NB4 (cell line): ENCODE measurements at regions not wholly inside any gene's neighbourhood (a gene's known extent, or its start where the extent isn't known, plus 50 kb on each side); places are given as distances from the start of the nearest gene placed in this dataset.

ENCODE experiments used
- DNase-seq: peaks from one replicate; pipeline ENCODE4 v3.0.0; 2010; ENCODE audit warnings: low read depth
- H3K4me3 ChIP-seq: one replicate; pipeline ENCODE4 v1.5.1; 2011; ENCODE audit warnings: mild to moderate bottlenecking, low read depth, low read length, moderate library complexity
- MYC ChIP-seq: IDR thresholded peaks from 2 replicates; pipeline ENCODE4 v1.6.1; 2011; ENCODE audit warnings: low read depth, low read length
- POLR2A ChIP-seq: IDR thresholded peaks from 2 replicates; pipeline ENCODE4 v1.6.1; 2011; ENCODE audit warnings: mild to moderate bottlenecking; ENCODE audit not compliant: insufficient read length; ENCODE audit errors: extremely low read depth
- TF ChIP-seq, protein P1 (sequence below): IDR thresholded peaks from one replicate; pipeline ENCODE4 v1.5.1; 2012; ENCODE audit warnings: low read depth, low read length
- TF ChIP-seq, protein P2 (sequence below): IDR thresholded peaks from 2 replicates; pipeline ENCODE4 v1.6.1; 2011; ENCODE audit warnings: low read depth, low read length

DNA sequence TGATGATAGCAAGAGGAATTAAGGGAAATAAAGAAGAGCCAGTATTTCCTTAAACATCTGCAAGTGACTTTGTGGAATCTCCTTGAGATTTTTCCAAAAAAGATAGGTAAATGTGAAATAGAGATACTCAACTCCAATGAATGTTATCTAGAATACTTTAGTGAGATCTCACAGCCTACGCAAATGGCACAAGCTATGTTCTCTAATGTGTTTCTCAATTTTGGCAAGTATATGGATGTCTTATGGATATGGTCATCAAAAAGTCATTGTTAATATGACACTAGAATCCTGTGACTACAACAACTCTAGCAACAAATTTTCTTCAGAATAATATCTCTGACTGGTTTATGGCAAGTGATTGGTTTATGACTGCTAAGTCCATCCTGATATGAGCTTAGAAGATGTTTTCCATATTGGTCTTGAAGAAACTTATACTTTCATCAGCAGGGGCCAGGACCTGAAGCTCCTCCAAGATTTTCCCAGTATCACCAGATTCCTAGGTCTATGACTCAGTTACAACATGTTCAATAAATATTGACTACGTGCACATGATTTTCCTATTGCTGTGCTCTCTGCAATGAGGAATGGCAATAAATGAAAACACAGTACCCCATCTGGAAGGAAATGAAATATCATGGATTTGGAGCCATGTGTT, 170.9 kb upstream of the THBS1 start:
- DNase-seq: no peak
- TF ChIP-seq MYC: no peak
- TF ChIP-seq, protein P1, sequence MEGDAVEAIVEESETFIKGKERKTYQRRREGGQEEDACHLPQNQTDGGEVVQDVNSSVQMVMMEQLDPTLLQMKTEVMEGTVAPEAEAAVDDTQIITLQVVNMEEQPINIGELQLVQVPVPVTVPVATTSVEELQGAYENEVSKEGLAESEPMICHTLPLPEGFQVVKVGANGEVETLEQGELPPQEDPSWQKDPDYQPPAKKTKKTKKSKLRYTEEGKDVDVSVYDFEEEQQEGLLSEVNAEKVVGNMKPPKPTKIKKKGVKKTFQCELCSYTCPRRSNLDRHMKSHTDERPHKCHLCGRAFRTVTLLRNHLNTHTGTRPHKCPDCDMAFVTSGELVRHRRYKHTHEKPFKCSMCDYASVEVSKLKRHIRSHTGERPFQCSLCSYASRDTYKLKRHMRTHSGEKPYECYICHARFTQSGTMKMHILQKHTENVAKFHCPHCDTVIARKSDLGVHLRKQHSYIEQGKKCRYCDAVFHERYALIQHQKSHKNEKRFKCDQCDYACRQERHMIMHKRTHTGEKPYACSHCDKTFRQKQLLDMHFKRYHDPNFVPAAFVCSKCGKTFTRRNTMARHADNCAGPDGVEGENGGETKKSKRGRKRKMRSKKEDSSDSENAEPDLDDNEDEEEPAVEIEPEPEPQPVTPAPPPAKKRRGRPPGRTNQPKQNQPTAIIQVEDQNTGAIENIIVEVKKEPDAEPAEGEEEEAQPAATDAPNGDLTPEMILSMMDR: no peak
- TF ChIP-seq, protein P2, sequence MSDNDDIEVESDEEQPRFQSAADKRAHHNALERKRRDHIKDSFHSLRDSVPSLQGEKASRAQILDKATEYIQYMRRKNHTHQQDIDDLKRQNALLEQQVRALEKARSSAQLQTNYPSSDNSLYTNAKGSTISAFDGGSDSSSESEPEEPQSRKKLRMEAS: no peak
- TF ChIP-seq POLR2A: no peak
- H3K4me3 ChIP-seq: no peak overlapping the region

DNA sequence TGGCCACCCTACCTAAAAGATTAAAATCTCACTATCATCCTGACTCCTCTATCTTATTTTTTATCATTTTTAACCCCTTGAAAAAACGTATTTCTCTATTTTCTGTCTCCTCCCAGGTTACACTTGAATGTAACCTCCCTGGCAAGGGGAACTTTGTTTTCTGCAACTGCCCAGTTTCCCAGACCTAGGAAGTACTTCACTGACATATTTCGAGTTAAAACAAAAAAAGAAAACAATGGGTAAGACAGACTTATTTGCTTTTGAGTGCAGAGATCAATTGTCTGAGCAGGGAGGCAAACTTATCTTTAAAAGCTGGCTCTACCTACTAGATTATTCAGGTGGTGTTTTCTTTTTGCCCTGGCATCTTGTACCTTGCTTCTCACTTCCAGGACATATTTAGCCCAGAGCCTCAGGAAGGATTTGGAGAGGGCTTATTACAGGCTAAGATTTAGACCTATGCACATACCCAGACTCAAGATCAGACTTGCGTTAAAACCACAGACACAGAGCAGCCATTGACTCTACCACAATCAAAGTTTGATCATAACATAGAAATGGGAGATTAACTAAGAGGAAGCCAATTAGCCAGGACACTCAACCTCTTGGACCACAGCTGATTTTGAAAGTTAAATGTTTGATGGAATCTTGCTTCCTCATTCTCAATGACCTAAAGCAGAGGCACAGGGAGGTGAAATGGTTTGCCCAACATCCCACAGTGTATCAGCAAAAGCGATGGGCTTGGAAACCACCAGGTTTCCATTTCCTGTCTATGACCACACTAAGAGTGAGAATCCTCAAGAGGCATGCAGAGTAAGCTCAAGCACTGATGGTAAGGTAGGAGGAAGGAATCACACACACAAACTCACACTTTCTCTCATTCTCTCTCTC, 169.5 kb upstream of the THBS1 start:
- no peak overlapping the region for H3K4me3 ChIP-seq
- TF ChIP-seq, protein P2: peak; percentile 43; the same call in 1 of the 2 replicates
- TF ChIP-seq POLR2A (no peak), MYC (peak; percentile 70)
- TF ChIP-seq, protein P1: no peak
- peak; percentile 89 for DNase-seq

DNA sequence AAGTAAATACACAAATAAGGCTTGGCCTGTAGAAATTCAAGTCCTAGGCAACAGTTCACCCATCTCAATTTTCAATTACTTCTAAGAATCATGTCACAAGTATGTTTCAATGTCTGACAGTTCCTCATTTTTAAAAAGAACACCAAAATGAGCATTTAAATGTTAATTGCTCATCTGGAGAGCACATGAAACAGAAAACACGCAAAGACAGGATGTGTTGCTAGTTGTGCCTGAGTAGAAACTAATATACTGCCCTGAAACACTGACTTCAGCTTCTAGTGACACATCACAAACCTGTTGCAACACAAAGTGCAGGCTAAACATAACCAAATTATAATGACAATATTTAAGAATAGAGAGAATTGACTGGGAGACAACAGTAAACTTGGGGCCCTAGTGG, 167.3 kb upstream of the THBS1 start:
- TF ChIP-seq MYC: no peak
- TF ChIP-seq, protein P2: peak; percentile 52; the same call in 1 of the 2 replicates
- peak; percentile 50 for DNase-seq
- no peak overlapping the region for H3K4me3 ChIP-seq

DNA sequence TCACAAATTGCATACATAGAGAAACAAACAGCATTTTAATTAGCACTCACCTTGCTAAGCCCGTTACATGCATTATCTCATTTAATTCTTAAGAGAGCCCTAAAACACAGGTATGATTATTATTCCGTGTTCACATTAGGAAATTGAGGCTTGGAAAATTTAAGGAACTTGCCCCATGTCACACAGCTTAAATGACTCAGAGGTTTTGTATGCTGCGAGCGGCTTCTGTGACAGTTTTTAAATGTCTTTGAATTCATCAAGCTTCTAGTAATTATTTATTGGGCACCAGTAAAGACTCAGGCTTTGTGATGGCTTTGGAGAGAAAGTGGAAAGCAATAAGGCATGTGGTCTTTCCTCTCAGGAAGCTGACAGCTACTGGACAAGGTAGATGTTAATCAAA, 166.7 kb upstream of the THBS1 start:
- H3K4me3 ChIP-seq: no peak overlapping the region
- no peak for TF ChIP-seq POLR2A
- no peak for TF ChIP-seq MYC
- TF ChIP-seq, protein P1: no peak
- TF ChIP-seq, protein P2: no peak

DNA sequence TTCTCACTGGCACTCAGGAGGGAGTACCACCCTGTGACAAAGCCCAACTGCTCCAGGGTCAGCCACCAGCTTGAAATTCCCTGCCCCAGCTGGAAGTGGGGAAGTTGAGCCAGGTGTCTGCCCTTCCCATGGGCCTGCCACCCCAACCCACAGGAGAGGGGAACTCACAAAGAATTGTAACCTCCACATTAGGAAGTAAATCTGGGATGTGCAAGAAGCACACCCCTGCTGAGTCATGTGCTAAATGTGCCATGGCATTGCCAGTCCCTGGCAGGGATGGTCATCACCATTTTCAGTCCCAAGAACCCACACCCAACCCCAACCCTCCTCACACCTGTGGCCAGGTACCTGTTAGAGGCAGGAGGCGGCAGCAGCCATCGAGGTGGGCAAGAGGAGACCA, 165.2 kb upstream of the THBS1 start:
- no peak overlapping the region for H3K4me3 ChIP-seq
- TF ChIP-seq, protein P1: no peak
- TF ChIP-seq, protein P2: no peak
- no peak for TF ChIP-seq POLR2A
- no peak for TF ChIP-seq MYC
- no peak for DNase-seq

More for the DNA sequence above, 166.7 kb upstream of the THBS1 start:
- DNase-seq: no peak

DNA sequence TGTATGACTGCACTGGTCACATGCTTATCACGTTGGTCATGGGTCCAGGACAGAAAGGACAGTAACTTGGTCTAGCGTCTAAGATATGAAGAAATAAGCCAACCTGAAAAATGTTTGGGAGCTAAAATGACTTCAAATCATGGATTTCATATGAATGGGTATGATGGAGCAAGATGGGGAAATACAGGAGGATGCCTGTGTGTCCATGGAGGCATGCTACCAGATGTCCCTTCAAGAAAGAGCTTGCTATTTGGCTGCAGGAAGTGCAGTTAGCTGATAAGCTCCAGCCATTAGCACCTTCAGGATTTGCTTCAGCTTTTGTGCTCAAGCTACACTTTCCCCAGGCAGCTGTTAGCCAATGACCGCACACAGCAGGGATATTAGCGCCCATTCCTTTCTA, 164.6 kb upstream of the THBS1 start:
- no peak for TF ChIP-seq POLR2A
- TF ChIP-seq MYC: no peak
- TF ChIP-seq, protein P1: no peak
- TF ChIP-seq, protein P2: no peak
- DNase-seq: no peak
- H3K4me3 ChIP-seq: no peak overlapping the region
